Breast epithelium (tissue), 3 donors: ENCODE measurements at regions not wholly inside any gene's neighbourhood (a gene's known extent, or its start where the extent isn't known, plus 50 kb on each side); places are given as distances from the start of the nearest gene placed in this dataset.

Source experiments
- POLR2A ChIP-seq: fragments of 450-650 bp; IDR thresholded peaks from one replicate; pipeline ENCODE4 v1.6.1; 2016; ENCODE audit warnings: antibody characterized with exemption, mild to moderate bottlenecking, moderate library complexity
- POLR2AphosphoS5 ChIP-seq, 3 donors: sonication (generic); formaldehyde crosslinking; IDR thresholded peaks; one replicate each; pipeline ENCODE4 v1.6.1; 2017; ENCODE audit warnings: antibody characterized with exemption in 3 of 3

DNA sequence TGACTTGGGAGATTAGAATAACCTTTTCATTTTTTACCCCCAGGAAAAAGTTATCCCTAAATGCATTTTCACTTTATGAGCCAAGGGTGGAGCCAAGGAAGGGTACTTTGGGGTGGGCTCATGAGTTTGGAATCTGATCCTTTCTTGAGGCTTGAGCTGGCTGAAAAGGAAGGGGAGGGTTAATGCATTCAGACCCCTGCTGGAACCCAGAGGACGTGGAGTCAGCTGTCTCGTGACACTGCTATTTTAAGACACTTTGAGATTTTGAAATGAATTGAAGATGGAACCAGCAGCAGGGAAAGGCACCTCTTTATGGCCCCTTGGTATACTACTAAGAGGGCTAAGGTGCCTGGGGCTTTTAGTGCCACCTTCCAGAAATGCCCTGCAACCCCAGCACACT is 90.4 kb downstream of the MARCHF4 start:
- TF ChIP-seq POLR2A (no peak), POLR2AphosphoS5 (IDR thresholded peaks at IDR 0.05) (no peak)
